Smooth muscle cell (in vitro differentiated cells): ENCODE measurements at regions not wholly inside any gene's neighbourhood (a gene's known extent, or its start where the extent isn't known, plus 50 kb on each side); places are given as distances from the start of the nearest gene placed in this dataset.

ENCODE experiments used
- DNase-seq: peaks from one replicate; lab custom pipeline; 2025; ENCODE audit not compliant: unreplicated experiment; lab: John Stamatoyannopoulos, UW
- H2AFZ ChIP-seq: fragments of 200-600 bp; sonication (generic); 2 replicates; pipeline ENCODE4 v1.6.0; 2016; ENCODE audit warnings: antibody characterized with exemption, low read depth, mild to moderate bottlenecking
- H3F3A ChIP-seq: fragments of 200-600 bp; sonication (generic); 2 replicates; pipeline ENCODE4 v1.6.0; 2017; ENCODE audit warnings: antibody characterized with exemption, low read depth
- H3K27ac ChIP-seq: fragments of 200-600 bp; sonication (generic); 2 replicates; pipeline ENCODE4 v1.5.1; 2016; ENCODE audit warnings: low read depth, mild to moderate bottlenecking
- H3K27me3 ChIP-seq: fragments of 200-600 bp; sonication (generic); 2 replicates; pipeline ENCODE4 v1.6.1; 2016; ENCODE audit warnings: low read depth, mild to moderate bottlenecking
- H3K36me3 ChIP-seq: fragments of 200-600 bp; sonication (generic); 2 replicates; pipeline ENCODE4 v1.5.1; 2016; ENCODE audit warnings: low read depth
- H3K4me1 ChIP-seq: fragments of 200-600 bp; sonication (generic); 2 replicates; pipeline ENCODE4 v1.5.1; 2016; ENCODE audit warnings: low read depth
- H3K4me2 ChIP-seq: fragments of 200-600 bp; sonication (generic); 2 replicates; pipeline ENCODE4 v1.6.0; 2016; ENCODE audit warnings: mild to moderate bottlenecking
- H3K4me3 ChIP-seq: fragments of 200-600 bp; sonication (generic); 2 replicates; pipeline ENCODE4 v1.5.1; 2016; ENCODE audit warnings: mild to moderate bottlenecking
- H3K79me2 ChIP-seq: fragments of 200-600 bp; sonication (generic); 2 replicates; pipeline ENCODE4 v1.6.0; 2016; ENCODE audit warnings: low read depth, mild to moderate bottlenecking
- H3K9ac ChIP-seq: fragments of 200-600 bp; sonication (generic); 2 replicates; pipeline ENCODE4 v1.6.0; 2016; ENCODE audit warnings: low read depth
- H3K9me3 ChIP-seq: fragments of 200-600 bp; sonication (generic); replicated peaks from 2 replicates; pipeline ENCODE4 v1.5.1; 2016; ENCODE audit warnings: low read depth
- H4K20me1 ChIP-seq: fragments of 200-600 bp; sonication (generic); 2 replicates; pipeline ENCODE4 v1.6.0; 2016; ENCODE audit warnings: low read depth
- WGBS: methylation state at CpG from one replicate; pipeline ENCODE4 v1.1.7; 2016; ENCODE audit warnings: low lambda C conversion rate; 5-methylcytosine and 5-hydroxymethylcytosine counted together
- TF ChIP-seq, protein P1 (sequence below): fragments of 200-600 bp; sonication (generic); IDR thresholded peaks from 2 replicates; pipeline ENCODE4 v1.5.1; 2017; ENCODE audit warnings: borderline replicate concordance, mild to moderate bottlenecking, antibody characterized with exemption; ENCODE audit not compliant: insufficient read depth, poor library complexity, severe bottlenecking

DNA sequence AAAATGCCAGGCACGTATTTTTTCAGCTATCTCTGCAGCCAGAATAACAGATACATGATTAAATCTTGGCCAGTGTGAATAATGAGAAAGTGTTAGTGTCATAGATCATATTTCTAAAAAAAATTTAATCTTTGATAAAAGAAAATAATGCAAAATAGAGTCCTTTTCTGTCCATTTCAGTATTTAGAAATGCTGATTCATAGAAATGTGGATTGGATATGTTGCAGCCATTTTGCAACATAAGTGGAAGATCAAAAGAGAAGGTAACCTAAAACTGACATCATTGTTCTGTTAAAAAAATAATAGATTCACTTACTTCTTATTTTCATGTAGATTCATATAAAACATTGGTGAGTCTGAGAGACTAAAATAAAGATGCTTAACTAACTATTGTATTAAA, 1010.3 kb downstream of the LRFN5 start:
- Histone ChIP-seq H3K36me3 (no peaks in the 10 kb centered on the region), H3K27ac (no peak overlapping the region), H4K20me1 (no peaks in the 10 kb centered on the region), H3K79me2 (no peaks in the 10 kb centered on the region), H3K27me3 (no peaks in the 10 kb centered on the region), H3K4me1 (no peaks in the 10 kb centered on the region), H3K9ac (no peak overlapping the region), H3K4me2 (no peak overlapping the region), H2AFZ (no peak overlapping the region), H3K9me3 (no peaks in the 10 kb centered on the region), H3F3A (no peaks in the 10 kb centered on the region), H3K4me3 (no peak overlapping the region)
- DNase-seq = no peak
- TF ChIP-seq, protein P1, sequence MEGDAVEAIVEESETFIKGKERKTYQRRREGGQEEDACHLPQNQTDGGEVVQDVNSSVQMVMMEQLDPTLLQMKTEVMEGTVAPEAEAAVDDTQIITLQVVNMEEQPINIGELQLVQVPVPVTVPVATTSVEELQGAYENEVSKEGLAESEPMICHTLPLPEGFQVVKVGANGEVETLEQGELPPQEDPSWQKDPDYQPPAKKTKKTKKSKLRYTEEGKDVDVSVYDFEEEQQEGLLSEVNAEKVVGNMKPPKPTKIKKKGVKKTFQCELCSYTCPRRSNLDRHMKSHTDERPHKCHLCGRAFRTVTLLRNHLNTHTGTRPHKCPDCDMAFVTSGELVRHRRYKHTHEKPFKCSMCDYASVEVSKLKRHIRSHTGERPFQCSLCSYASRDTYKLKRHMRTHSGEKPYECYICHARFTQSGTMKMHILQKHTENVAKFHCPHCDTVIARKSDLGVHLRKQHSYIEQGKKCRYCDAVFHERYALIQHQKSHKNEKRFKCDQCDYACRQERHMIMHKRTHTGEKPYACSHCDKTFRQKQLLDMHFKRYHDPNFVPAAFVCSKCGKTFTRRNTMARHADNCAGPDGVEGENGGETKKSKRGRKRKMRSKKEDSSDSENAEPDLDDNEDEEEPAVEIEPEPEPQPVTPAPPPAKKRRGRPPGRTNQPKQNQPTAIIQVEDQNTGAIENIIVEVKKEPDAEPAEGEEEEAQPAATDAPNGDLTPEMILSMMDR = no peak
- 74% methylated on average over 1 of the region's 1 CpG for WGBS

DNA sequence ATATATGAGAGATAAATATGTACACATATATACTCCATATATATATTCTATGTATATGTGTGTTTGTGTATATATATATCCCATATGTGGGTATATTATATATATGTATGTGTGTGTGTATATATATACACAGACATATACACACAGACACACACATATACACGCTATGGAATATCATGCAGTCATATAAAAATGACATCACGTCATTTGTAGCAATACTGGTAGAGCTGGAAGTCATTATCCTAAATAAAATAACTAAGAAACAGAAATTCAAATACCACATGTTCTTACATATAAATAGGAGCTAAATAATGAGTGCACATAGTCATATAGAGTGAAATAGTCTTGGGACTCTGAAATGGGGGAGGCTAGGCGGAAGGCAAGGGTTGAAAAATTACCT, 1000.2 kb downstream of the LRFN5 start:
- Histone ChIP-seq H3K4me3 (no peak overlapping the region), H3F3A (no peaks in the 10 kb centered on the region), H3K9me3 (no peaks in the 10 kb centered on the region), H4K20me1 (no peaks in the 10 kb centered on the region), H3K27ac (no peak overlapping the region), H3K36me3 (no peaks in the 10 kb centered on the region), H3K79me2 (no peaks in the 10 kb centered on the region), H3K4me1 (no peaks in the 10 kb centered on the region), H3K9ac (no peak overlapping the region), H3K4me2 (no peak overlapping the region), H3K27me3 (no peaks in the 10 kb centered on the region), H2AFZ (no peak overlapping the region)
- DNase-seq = no peak
- TF ChIP-seq, protein P1 = no peak
- WGBS = 97% methylated on average over 3 of the region's 3 CpGs

DNA sequence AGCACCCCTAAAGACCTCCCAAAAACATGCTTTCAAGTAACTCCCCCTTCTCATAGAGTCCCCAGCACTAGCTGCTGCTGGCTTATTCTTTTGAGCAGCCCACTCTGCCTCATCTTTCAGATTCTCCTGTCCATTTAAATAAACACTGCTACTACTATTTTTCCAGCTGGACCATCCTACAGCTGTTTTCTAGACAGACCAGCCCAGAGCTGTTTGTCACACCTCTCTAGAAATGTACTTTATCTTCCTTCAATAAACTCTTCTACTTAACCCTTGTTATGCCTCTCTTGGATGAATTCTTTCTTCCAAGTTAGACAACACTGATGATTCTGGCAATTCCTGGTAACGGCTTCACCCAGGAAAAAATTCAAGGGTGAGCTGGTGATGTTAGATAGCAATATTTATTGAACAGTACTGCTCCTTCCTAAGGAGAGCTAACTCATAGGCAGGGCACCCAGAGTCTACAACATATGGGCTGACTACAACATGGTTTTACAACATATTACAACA, 995.7 kb downstream of the LRFN5 start:
- Histone ChIP-seq H3K4me3 (no peak overlapping the region), H3F3A (no peaks in the 10 kb centered on the region), H2AFZ (no peak overlapping the region), H3K4me1 (no peaks in the 10 kb centered on the region), H3K9ac (no peak overlapping the region), H3K9me3 (no peaks in the 10 kb centered on the region), H3K79me2 (no peaks in the 10 kb centered on the region), H4K20me1 (no peaks in the 10 kb centered on the region), H3K27ac (no peak overlapping the region), H3K36me3 (no peaks in the 10 kb centered on the region), H3K27me3 (no peaks in the 10 kb centered on the region), H3K4me2 (no peak overlapping the region)
- 79% methylated on average over 1 of the region's 1 CpG for WGBS
- no peak for DNase-seq
- TF ChIP-seq, protein P1 = no peak

DNA sequence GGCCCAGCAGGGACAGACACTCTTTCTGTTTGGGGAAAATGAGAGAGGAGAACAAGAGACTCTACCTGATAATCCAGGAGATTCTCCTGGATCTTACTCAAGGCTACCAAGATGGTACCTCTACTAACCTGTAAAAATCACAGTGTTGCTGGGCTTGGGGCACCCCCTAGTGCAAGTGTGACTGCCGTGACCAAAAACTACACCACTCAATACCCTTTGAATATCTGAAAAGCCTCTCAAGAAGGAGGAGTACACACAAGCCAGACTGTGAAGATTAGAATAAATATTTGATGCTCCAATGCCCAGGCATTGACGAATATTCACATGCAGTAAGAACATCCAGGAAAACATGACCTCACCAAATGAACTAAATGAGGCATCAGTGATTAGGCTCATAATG, 965.4 kb downstream of the LRFN5 start:
- H3K4me1 ChIP-seq = no peaks in the 10 kb centered on the region
- TF ChIP-seq, protein P1 = no peak
- no peaks in the 10 kb centered on the region for H3F3A ChIP-seq
- no peaks in the 10 kb centered on the region for H4K20me1 ChIP-seq
- H3K4me2 ChIP-seq = no peak overlapping the region
- H3K79me2 ChIP-seq = no peaks in the 10 kb centered on the region
- no peak for DNase-seq
- no peak overlapping the region for H3K9ac ChIP-seq
- H3K27ac ChIP-seq = no peak overlapping the region
- H3K36me3 ChIP-seq = no peaks in the 10 kb centered on the region
- 95% methylated on average over 2 of the region's 2 CpGs for WGBS
- H3K4me3 ChIP-seq = no peak overlapping the region
- H3K27me3 ChIP-seq = no peaks in the 10 kb centered on the region
- H2AFZ ChIP-seq = no peak overlapping the region
- H3K9me3 ChIP-seq = peaks cover 7% of the 10 kb centered on the region
